ENCODE measurements at regions not wholly inside any gene's neighbourhood (a gene's known extent, or its start where the extent isn't known, plus 50 kb on each side); places are given as distances from the start of the nearest gene placed in this dataset.

GRCh38 chr6:121791396-121792315, 356.2 kb downstream of the GJA1 start:
- no peak for TF ChIP-seq EZH2phosphoT487 (IDR thresholded peaks at IDR 0.05; ENCODE audit: borderline replicate concordance)
- TF ChIP-seq CTCF (conservative IDR thresholded peaks at IDR 0.05; ENCODE audit: low read length) = 0 out of 2 replicates have a peak, but pooled peaks have one; percentile 13

Measured in Loucy (cell line).